Mesendoderm (in vitro differentiated cells): ENCODE measurements at regions not wholly inside any gene's neighbourhood (a gene's known extent, or its start where the extent isn't known, plus 50 kb on each side); places are given as distances from the start of the nearest gene placed in this dataset.
A peak's percentile ranks its signal among the peaks of the same experiment; 100 is the strongest.
"Not testable (repeated sequence)": the region's sequence is repeated elsewhere in the genome, so short reads cannot be mapped to it uniquely, and the experiment has no call there.

Experiments used
- DNase-seq: peaks from one replicate; pipeline ENCODE4 v3.0.0; 2013
- H2AK5ac ChIP-seq: 2 replicates; pipeline ENCODE4 v1.6.1; 2013; ENCODE audit warnings: low read length, inconsistent platforms
- H2BK120ac ChIP-seq: 2 replicates; pipeline ENCODE4 v1.6.1; 2013; ENCODE audit warnings: low read depth, mild to moderate bottlenecking, low read length, moderate library complexity, mixed read lengths
- H2BK15ac ChIP-seq: replicated peaks from 2 replicates; pipeline ENCODE4 v1.6.1; 2013; ENCODE audit warnings: low read depth, mild to moderate bottlenecking, moderate library complexity
- H2BK5ac ChIP-seq: 2 replicates; pipeline ENCODE4 v1.6.1; 2013; ENCODE audit warnings: low read length, inconsistent platforms
- H3K18ac ChIP-seq: 2 replicates; pipeline ENCODE4 v1.6.1; 2013; ENCODE audit warnings: mild to moderate bottlenecking, low read length, mixed read lengths
- H3K23ac ChIP-seq: one replicate; pipeline ENCODE4 v1.6.1; 2013; ENCODE audit warnings: low read length
- H3K27ac ChIP-seq: 2 replicates; pipeline ENCODE4 v1.5.1; 2013; ENCODE audit warnings: low read depth, mild to moderate bottlenecking, inconsistent platforms, low read length, moderate library complexity
- H3K27me3 ChIP-seq: 2 replicates; pipeline ENCODE4 v1.6.1; 2013; ENCODE audit warnings: low read length, control low read depth, mild to moderate bottlenecking, inconsistent platforms; ENCODE audit not compliant: insufficient read depth, poor library complexity
- H3K36me3 ChIP-seq: 2 replicates; pipeline ENCODE4 v1.6.1; 2013; ENCODE audit warnings: low read length, inconsistent platforms; ENCODE audit not compliant: control insufficient read depth, insufficient read depth
- H3K4ac ChIP-seq: one replicate; pipeline ENCODE4 v1.6.1; 2013; ENCODE audit warnings: low read depth, mild to moderate bottlenecking, low read length, moderate library complexity
- H3K4me1 ChIP-seq: 2 replicates; pipeline ENCODE4 v1.6.1; 2013; ENCODE audit warnings: low read depth, low read length, inconsistent platforms; ENCODE audit not compliant: control insufficient read depth
- H3K4me2 ChIP-seq: 2 replicates; pipeline ENCODE4 v1.6.1; 2013; ENCODE audit warnings: low read length
- H3K4me3 ChIP-seq: 2 replicates; pipeline ENCODE4 v1.5.1; 2013; ENCODE audit warnings: mild to moderate bottlenecking, low read length
- H3K56ac ChIP-seq: one replicate; pipeline ENCODE4 v1.6.1; 2013; ENCODE audit warnings: low read length
- H3K79me1 ChIP-seq: 2 replicates; pipeline ENCODE4 v1.6.1; 2013; ENCODE audit warnings: low read length, inconsistent platforms
- H3K79me2 ChIP-seq: 2 replicates; pipeline ENCODE4 v1.6.1; 2013; ENCODE audit warnings: mild to moderate bottlenecking, low read length; ENCODE audit not compliant: control insufficient read depth, insufficient read depth
- H3K9ac ChIP-seq: 2 replicates; pipeline ENCODE4 v1.6.1; 2013; ENCODE audit warnings: low read length, inconsistent platforms
- H4K5ac ChIP-seq: one replicate; pipeline ENCODE4 v1.6.1; 2013; ENCODE audit warnings: low read length
- H4K8ac ChIP-seq: one replicate; pipeline ENCODE4 v1.6.1; 2013; ENCODE audit warnings: low read depth, mild to moderate bottlenecking, control low read depth, low read length, moderate library complexity
- WGBS: extraction: QIAGEN DNeasy Blood & Tissue Kit; methylation state at CpG from one replicate; pipeline ENCODE4 v1.1.7; 2013; ENCODE audit warnings: low lambda C conversion rate, missing lambda C conversion rate; ENCODE audit not compliant: insufficient coverage; ENCODE audit errors: extremely low coverage; 5-methylcytosine and 5-hydroxymethylcytosine counted together

GRCh38 chr16:51524070-51524469 lies 373.0 kb upstream of the SALL1 start:
- no peak overlapping the region for H3K4ac ChIP-seq
- H3K4me2 ChIP-seq: no peak overlapping the region
- H3K4me1 ChIP-seq: peaks cover 8% of the 10 kb centered on the region
- no peak overlapping the region for H2AK5ac ChIP-seq
- H3K79me2 ChIP-seq: no peaks in the 10 kb centered on the region
- no peak overlapping the region for H3K27ac ChIP-seq
- no CpG with 5 or more reads among the region's 4 CpGs for WGBS
- DNase-seq: no peak
- H3K79me1 ChIP-seq: no peaks in the 10 kb centered on the region
- no peaks in the 10 kb centered on the region for H3K27me3 ChIP-seq
- no peak overlapping the region for H2BK120ac ChIP-seq
- H3K9ac ChIP-seq: no peak overlapping the region
- no peak overlapping the region for H3K18ac ChIP-seq
- no peaks in the 10 kb centered on the region for H3K36me3 ChIP-seq
- no peak overlapping the region for H3K4me3 ChIP-seq
- H2BK5ac ChIP-seq: no peak overlapping the region
- H3K56ac ChIP-seq: no peak overlapping the region
- no peak overlapping the region for H3K23ac ChIP-seq
- H2BK15ac ChIP-seq: no peak overlapping the region
- no peak overlapping the region for H4K8ac ChIP-seq
- no peak overlapping the region for H4K5ac ChIP-seq

GRCh38 chr16:51523400-51523799 lies 372.3 kb upstream of the SALL1 start:
- Histone ChIP-seq H2AK5ac (no peak overlapping the region), H3K4me2 (no peak overlapping the region), H2BK15ac (no peak overlapping the region), H3K79me2 (no peaks in the 10 kb centered on the region), H2BK5ac (no peak overlapping the region), H3K23ac (no peak overlapping the region), H3K4me1 (peaks cover 8% of the 10 kb centered on the region), H3K4me3 (no peak overlapping the region), H3K18ac (no peak overlapping the region), H3K79me1 (no peaks in the 10 kb centered on the region), H3K56ac (no peak overlapping the region), H2BK120ac (no peak overlapping the region), H4K8ac (no peak overlapping the region), H3K27me3 (no peaks in the 10 kb centered on the region), H3K4ac (no peak overlapping the region), H4K5ac (no peak overlapping the region), H3K36me3 (no peaks in the 10 kb centered on the region), H3K27ac (no peak overlapping the region), H3K9ac (no peak overlapping the region)
- no CpG with 5 or more reads among the region's 3 CpGs for WGBS
- no peak for DNase-seq

- H4K5ac ChIP-seq: no peak overlapping the region
- H2BK5ac ChIP-seq: no peak overlapping the region
- no peaks in the 10 kb centered on the region for H3K36me3 ChIP-seq
- H3K79me2 ChIP-seq: no peaks in the 10 kb centered on the region
- H3K23ac ChIP-seq: no peak overlapping the region
- no peak overlapping the region for H3K9ac ChIP-seq
- H3K4ac ChIP-seq: no peak overlapping the region
- H3K56ac ChIP-seq: no peak overlapping the region
- H3K27me3 ChIP-seq: no peaks in the 10 kb centered on the region
- no peak overlapping the region for H2BK120ac ChIP-seq
- no peak overlapping the region for H4K8ac ChIP-seq
- no peak overlapping the region for H3K4me3 ChIP-seq
- H3K4me2 ChIP-seq: no peak overlapping the region
- no peak overlapping the region for H3K18ac ChIP-seq
- H3K79me1 ChIP-seq: no peaks in the 10 kb centered on the region
- H3K4me1 ChIP-seq: peaks cover 8% of the 10 kb centered on the region
- no peak overlapping the region for H3K27ac ChIP-seq
- no peak overlapping the region for H2BK15ac ChIP-seq
- no peak for DNase-seq
- H2AK5ac ChIP-seq: no peak overlapping the region
These were observed 371.8 kb upstream of the SALL1 start for GRCh38 chr16:51522902-51523301.

GRCh38 chr16:51516960-51517359 lies 365.9 kb upstream of the SALL1 start:
- H3K56ac ChIP-seq, H2BK5ac ChIP-seq: not testable (repeated sequence)
- WGBS: no CpG with 5 or more reads among the region's 4 CpGs

GRCh38 chr16:51510416-51510815 lies 359.3 kb upstream of the SALL1 start:
- H3K79me1 ChIP-seq: no peaks in the 10 kb centered on the region
- no peak overlapping the region for H3K9ac ChIP-seq
- H3K27me3 ChIP-seq: no peaks in the 10 kb centered on the region
- no peak overlapping the region for H3K4me3 ChIP-seq
- no peak overlapping the region for H2BK15ac ChIP-seq
- no peak overlapping the region for H2AK5ac ChIP-seq
- no peak overlapping the region for H4K5ac ChIP-seq
- H3K18ac ChIP-seq: no peak overlapping the region
- H3K23ac ChIP-seq: no peak overlapping the region
- no peaks in the 10 kb centered on the region for H3K79me2 ChIP-seq
- H3K4me1 ChIP-seq: no peaks in the 10 kb centered on the region
- no peak overlapping the region for H2BK120ac ChIP-seq
- H3K4ac ChIP-seq: no peak overlapping the region
- no peaks in the 10 kb centered on the region for H3K36me3 ChIP-seq
- H2BK5ac ChIP-seq: no peak overlapping the region
- no peak overlapping the region for H4K8ac ChIP-seq
- DNase-seq: no peak
- no peak overlapping the region for H3K4me2 ChIP-seq
- no peak overlapping the region for H3K56ac ChIP-seq
- no peak overlapping the region for H3K27ac ChIP-seq
- no CpG with 5 or more reads among the region's 2 CpGs for WGBS

More at GRCh38 chr16:51516960-51517359, 365.9 kb upstream of the SALL1 start:
- H2BK15ac ChIP-seq, H3K18ac ChIP-seq, H4K8ac ChIP-seq, H3K79me2 ChIP-seq, H3K27ac ChIP-seq, H3K79me1 ChIP-seq, H2AK5ac ChIP-seq, H3K4me2 ChIP-seq, H3K27me3 ChIP-seq, H4K5ac ChIP-seq, H3K4me3 ChIP-seq, DNase-seq, H3K4ac ChIP-seq, H3K23ac ChIP-seq, H2BK120ac ChIP-seq, H3K36me3 ChIP-seq, H3K4me1 ChIP-seq, H3K9ac ChIP-seq: not testable (repeated sequence)

GRCh38 chr16:51509336-51509735 lies 358.3 kb upstream of the SALL1 start:
- no peak overlapping the region for H2BK15ac ChIP-seq
- no peak overlapping the region for H3K27ac ChIP-seq
- peak; percentile 13 for DNase-seq
- H3K36me3 ChIP-seq: no peaks in the 10 kb centered on the region
- H2BK120ac ChIP-seq: no peak overlapping the region
- H3K79me2 ChIP-seq: no peaks in the 10 kb centered on the region
- no peak overlapping the region for H3K23ac ChIP-seq
- H3K56ac ChIP-seq: no peak overlapping the region
- WGBS: no CpG with 5 or more reads among the region's 1 CpG
- no peaks in the 10 kb centered on the region for H3K79me1 ChIP-seq
- H3K18ac ChIP-seq: no peak overlapping the region
- no peak overlapping the region for H3K4me3 ChIP-seq
- no peak overlapping the region for H2BK5ac ChIP-seq
- H3K4me2 ChIP-seq: no peak overlapping the region
- H3K4ac ChIP-seq: no peak overlapping the region
- H4K8ac ChIP-seq: no peak overlapping the region
- H3K27me3 ChIP-seq: no peaks in the 10 kb centered on the region
- H3K9ac ChIP-seq: no peak overlapping the region
- no peak overlapping the region for H4K5ac ChIP-seq
- H3K4me1 ChIP-seq: no peaks in the 10 kb centered on the region
- H2AK5ac ChIP-seq: no peak overlapping the region
